ENCODE measurements at regions not wholly inside any gene's neighbourhood (a gene's known extent, or its start where the extent isn't known, plus 50 kb on each side); places are given as distances from the start of the nearest gene placed in this dataset.
A peak's percentile ranks its signal among the peaks of the same experiment; 100 is the strongest.
"Not testable (repeated sequence)": the region's sequence is repeated elsewhere in the genome, so short reads cannot be mapped to it uniquely, and the experiment has no call there.

DNA sequence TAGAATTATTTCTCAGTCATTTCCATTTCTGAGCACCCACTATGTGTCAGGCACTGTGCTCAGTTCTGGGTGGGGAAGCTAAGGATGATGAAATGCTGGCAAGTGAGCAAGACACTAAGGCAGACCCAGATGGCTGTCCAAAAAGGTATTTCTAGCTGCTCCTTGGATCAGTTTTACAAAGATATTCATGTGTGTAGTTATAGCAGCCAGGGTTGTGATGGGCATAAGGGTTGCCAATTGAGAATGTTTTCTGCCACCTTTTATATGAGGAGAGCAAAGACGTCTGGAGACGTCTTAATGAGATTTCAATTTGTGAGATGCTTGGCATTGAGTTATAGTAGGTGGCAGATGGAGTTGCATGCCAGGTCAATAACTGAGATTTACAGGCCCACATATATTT is 197.1 kb upstream of the RASGRP1 start:
- H3K36me3 ChIP-seq (ENCODE audit: insufficient read depth, low read length) = no peaks in the 10 kb centered on the region
- no peak overlapping the region for H3K4me2 ChIP-seq (ENCODE audit: insufficient read depth, low read length)
- H3K79me2 ChIP-seq (ENCODE audit: insufficient read depth, low read length) = no peaks in the 10 kb centered on the region
- no peak for DNase-seq (ENCODE audit: insufficient read length, low spot score, missing footprints)
- H4K20me1 ChIP-seq (ENCODE audit: insufficient read depth, low read length) = no peaks in the 10 kb centered on the region
- no peaks in the 10 kb centered on the region for H3K9me3 ChIP-seq (ENCODE audit: low read depth, low read length)
- TF ChIP-seq, protein P1, sequence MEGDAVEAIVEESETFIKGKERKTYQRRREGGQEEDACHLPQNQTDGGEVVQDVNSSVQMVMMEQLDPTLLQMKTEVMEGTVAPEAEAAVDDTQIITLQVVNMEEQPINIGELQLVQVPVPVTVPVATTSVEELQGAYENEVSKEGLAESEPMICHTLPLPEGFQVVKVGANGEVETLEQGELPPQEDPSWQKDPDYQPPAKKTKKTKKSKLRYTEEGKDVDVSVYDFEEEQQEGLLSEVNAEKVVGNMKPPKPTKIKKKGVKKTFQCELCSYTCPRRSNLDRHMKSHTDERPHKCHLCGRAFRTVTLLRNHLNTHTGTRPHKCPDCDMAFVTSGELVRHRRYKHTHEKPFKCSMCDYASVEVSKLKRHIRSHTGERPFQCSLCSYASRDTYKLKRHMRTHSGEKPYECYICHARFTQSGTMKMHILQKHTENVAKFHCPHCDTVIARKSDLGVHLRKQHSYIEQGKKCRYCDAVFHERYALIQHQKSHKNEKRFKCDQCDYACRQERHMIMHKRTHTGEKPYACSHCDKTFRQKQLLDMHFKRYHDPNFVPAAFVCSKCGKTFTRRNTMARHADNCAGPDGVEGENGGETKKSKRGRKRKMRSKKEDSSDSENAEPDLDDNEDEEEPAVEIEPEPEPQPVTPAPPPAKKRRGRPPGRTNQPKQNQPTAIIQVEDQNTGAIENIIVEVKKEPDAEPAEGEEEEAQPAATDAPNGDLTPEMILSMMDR (IDR thresholded peaks at IDR 0.05; ENCODE audit: extremely low read depth, low read depth, low read length) = no peak
- H3K4me1 ChIP-seq (ENCODE audit: insufficient read depth, low read length) = peaks cover 34% of the 10 kb centered on the region
- no peak overlapping the region for H3K4me3 ChIP-seq (ENCODE audit: insufficient read depth, low read length)
- no peak overlapping the region for H2AFZ ChIP-seq (ENCODE audit: low read length)
- H3K27me3 ChIP-seq (ENCODE audit: insufficient read depth, low read length) = no peaks in the 10 kb centered on the region
- H3K27ac ChIP-seq (ENCODE audit: low read depth, low read length) = no peak overlapping the region

DNA sequence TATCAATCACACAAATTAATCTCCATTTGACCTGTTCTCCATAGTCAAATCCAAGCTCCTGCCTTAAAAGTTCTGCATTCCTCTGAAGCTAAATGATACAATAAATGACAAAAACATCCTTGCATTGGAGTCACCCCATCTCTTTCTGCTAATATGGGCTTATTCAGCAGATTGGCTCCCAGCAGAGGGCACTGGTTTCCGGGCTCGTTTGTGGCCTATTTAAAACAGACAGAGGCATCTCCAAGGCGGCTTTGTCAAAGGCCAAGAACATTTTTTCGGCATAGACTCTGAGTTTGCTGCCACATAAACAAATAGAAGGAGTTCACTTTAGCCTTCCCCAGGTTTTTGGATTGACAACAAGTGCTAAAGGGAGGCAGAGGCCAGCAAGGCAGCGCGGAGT is 204.4 kb upstream of the RASGRP1 start:
- H3K27ac ChIP-seq (ENCODE audit: low read depth, low read length) = no peak overlapping the region
- no peaks in the 10 kb centered on the region for H3K27me3 ChIP-seq (ENCODE audit: insufficient read depth, low read length)
- no peaks in the 10 kb centered on the region for H3K79me2 ChIP-seq (ENCODE audit: insufficient read depth, low read length)
- peak overlapping the region; percentile 97 for H2AFZ ChIP-seq (ENCODE audit: low read length)
- H3K4me3 ChIP-seq (ENCODE audit: insufficient read depth, low read length) = no peak overlapping the region
- no peaks in the 10 kb centered on the region for H3K9me3 ChIP-seq (ENCODE audit: low read depth, low read length)
- H3K4me1 ChIP-seq (ENCODE audit: insufficient read depth, low read length) = peaks cover 8% of the 10 kb centered on the region
- TF ChIP-seq, protein P1 (IDR thresholded peaks at IDR 0.05; ENCODE audit: extremely low read depth, low read depth, low read length) = peak; percentile 65
- DNase-seq (ENCODE audit: insufficient read length, low spot score, missing footprints) = no peak
- H3K36me3 ChIP-seq (ENCODE audit: insufficient read depth, low read length) = no peaks in the 10 kb centered on the region
- H4K20me1 ChIP-seq (ENCODE audit: insufficient read depth, low read length) = no peaks in the 10 kb centered on the region
- H3K4me2 ChIP-seq (ENCODE audit: insufficient read depth, low read length) = peak overlapping the region; percentile 13

DNA sequence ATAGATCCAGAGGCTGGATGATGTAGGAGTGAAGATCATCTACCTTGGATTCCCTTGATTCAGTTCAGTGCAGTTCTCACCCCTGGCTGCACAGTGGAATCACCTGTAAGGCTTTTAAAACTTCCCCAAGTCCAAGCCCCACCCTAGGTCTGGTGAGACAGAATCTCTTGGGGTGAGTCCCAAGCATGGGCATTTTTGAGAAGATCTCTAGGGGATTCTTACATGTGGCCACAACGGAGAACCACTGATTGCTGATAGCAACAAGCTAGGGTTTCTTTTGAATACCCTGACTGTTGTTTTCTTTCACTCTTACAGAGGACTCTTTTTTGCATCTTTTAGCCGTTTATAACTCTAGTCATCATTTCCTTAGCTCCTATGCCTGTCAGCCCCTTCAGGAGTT is 204.9 kb upstream of the RASGRP1 start:
- H2AFZ ChIP-seq (ENCODE audit: low read length) = peak overlapping the region; percentile 97
- H3K9me3 ChIP-seq (ENCODE audit: low read depth, low read length) = no peaks in the 10 kb centered on the region
- no peaks in the 10 kb centered on the region for H3K36me3 ChIP-seq (ENCODE audit: insufficient read depth, low read length)
- no peak for DNase-seq (ENCODE audit: insufficient read length, low spot score, missing footprints)
- H3K4me3 ChIP-seq (ENCODE audit: insufficient read depth, low read length) = no peak overlapping the region
- no peaks in the 10 kb centered on the region for H3K27me3 ChIP-seq (ENCODE audit: insufficient read depth, low read length)
- TF ChIP-seq, protein P1 (IDR thresholded peaks at IDR 0.05; ENCODE audit: extremely low read depth, low read depth, low read length) = no peak
- H3K4me2 ChIP-seq (ENCODE audit: insufficient read depth, low read length) = peak overlapping the region; percentile 13
- peaks cover 8% of the 10 kb centered on the region for H3K4me1 ChIP-seq (ENCODE audit: insufficient read depth, low read length)
- H4K20me1 ChIP-seq (ENCODE audit: insufficient read depth, low read length) = no peaks in the 10 kb centered on the region
- H3K27ac ChIP-seq (ENCODE audit: low read depth, low read length) = no peak overlapping the region
- no peaks in the 10 kb centered on the region for H3K79me2 ChIP-seq (ENCODE audit: insufficient read depth, low read length)

DNA sequence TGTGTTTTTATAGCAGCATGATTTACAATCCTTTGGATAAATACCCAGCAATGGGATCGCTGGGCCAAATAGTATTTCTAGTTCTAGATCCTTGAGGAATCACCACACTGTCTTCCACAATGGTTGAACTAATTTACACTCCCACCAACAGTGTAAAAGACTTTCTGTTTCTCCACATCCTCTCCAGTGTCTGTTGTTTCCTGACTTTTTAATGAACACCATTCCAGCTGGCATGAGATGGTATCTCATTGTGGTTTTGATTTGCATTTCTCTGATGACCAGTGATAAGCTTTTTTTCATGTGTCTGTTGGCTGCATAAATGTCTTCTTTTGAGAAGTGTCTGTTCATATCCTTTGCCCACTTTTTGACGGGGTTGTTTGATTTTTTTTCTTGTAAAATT is 209.5 kb upstream of the RASGRP1 start:
- not testable (repeated sequence) for H2AFZ ChIP-seq (ENCODE audit: low read length); H3K4me3 ChIP-seq (ENCODE audit: insufficient read depth, low read length); H3K36me3 ChIP-seq (ENCODE audit: insufficient read depth, low read length); H3K27ac ChIP-seq (ENCODE audit: low read depth, low read length); H3K9me3 ChIP-seq (ENCODE audit: low read depth, low read length); H4K20me1 ChIP-seq (ENCODE audit: insufficient read depth, low read length); H3K27me3 ChIP-seq (ENCODE audit: insufficient read depth, low read length); H3K79me2 ChIP-seq (ENCODE audit: insufficient read depth, low read length); DNase-seq (ENCODE audit: insufficient read length, low spot score, missing footprints); H3K4me2 ChIP-seq (ENCODE audit: insufficient read depth, low read length); H3K4me1 ChIP-seq (ENCODE audit: insufficient read depth, low read length)

Data from osteoblast (primary cell).